ENCODE measurements at regions not wholly inside any gene's neighbourhood (a gene's known extent, or its start where the extent isn't known, plus 50 kb on each side); places are given as distances from the start of the nearest gene placed in this dataset.

DNA sequence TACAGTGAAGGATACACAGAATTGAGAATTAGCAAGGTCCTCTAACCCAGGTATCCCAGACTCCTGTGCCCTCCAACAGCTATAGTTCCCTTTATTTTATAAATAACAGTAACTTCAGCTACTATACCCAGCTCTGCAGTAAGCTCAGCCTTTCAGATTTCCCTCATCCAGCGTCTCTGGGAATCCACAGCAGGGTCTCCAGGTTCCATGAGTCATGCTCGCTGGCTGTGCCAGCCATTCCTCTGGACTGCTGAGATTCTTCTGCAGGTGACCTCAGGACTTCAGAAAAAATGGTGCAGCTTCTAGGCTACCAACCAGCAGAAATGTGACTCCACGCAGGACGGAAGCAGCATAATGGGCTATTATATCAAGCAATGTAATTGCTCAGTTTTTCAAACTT, 419.3 kb downstream of the ZNF516 start:
- no peaks in the 10 kb centered on the region for H3K36me3 ChIP-seq (ENCODE audit: insufficient read depth, low read length)
- ChIA-PET CTCF (no interaction called here), POLR2A (no interaction called here)
- H3K27me3 Mint-ChIP-seq: no peaks in the 10 kb centered on the region
- H3K9me3 ChIP-seq (ENCODE audit: control insufficient read depth in 1 of 2, insufficient read depth in 1 of 2, low read length in 2 of 2): no peaks in the 10 kb centered on the region
- no peak for ATAC-seq (ENCODE audit: poor library complexity)
- intact Hi-C loops (cut with DNase I, micrococcal nuclease): no loop called here
- no peaks in the 10 kb centered on the region for H3K36me3 Mint-ChIP-seq (ENCODE audit: low read depth)
- no peak overlapping the region for H3K27ac Mint-ChIP-seq
- TF ChIP-seq, protein P1, sequence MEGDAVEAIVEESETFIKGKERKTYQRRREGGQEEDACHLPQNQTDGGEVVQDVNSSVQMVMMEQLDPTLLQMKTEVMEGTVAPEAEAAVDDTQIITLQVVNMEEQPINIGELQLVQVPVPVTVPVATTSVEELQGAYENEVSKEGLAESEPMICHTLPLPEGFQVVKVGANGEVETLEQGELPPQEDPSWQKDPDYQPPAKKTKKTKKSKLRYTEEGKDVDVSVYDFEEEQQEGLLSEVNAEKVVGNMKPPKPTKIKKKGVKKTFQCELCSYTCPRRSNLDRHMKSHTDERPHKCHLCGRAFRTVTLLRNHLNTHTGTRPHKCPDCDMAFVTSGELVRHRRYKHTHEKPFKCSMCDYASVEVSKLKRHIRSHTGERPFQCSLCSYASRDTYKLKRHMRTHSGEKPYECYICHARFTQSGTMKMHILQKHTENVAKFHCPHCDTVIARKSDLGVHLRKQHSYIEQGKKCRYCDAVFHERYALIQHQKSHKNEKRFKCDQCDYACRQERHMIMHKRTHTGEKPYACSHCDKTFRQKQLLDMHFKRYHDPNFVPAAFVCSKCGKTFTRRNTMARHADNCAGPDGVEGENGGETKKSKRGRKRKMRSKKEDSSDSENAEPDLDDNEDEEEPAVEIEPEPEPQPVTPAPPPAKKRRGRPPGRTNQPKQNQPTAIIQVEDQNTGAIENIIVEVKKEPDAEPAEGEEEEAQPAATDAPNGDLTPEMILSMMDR (IDR thresholded peaks at IDR 0.05): no peak
- no peaks in the 10 kb centered on the region for H3K4me1 Mint-ChIP-seq (ENCODE audit: low read depth)
- no peak for DNase-seq
- H3K27me3 ChIP-seq (ENCODE audit: control insufficient read depth in 1 of 2, insufficient read depth in 2 of 2, low read length in 2 of 2): no peaks in the 10 kb centered on the region
- H3K4me3 ChIP-seq (ENCODE audit: low read length): no peak overlapping the region
- no peak overlapping the region for H3K27ac ChIP-seq (ENCODE audit: low read depth in 1 of 2, low read length in 2 of 2)
- H3K9me3 Mint-ChIP-seq: no peaks in the 10 kb centered on the region
- no peak overlapping the region for H3K4me3 Mint-ChIP-seq
- H3K4me1 ChIP-seq (ENCODE audit: insufficient read depth, low read length): no peaks in the 10 kb centered on the region

DNA sequence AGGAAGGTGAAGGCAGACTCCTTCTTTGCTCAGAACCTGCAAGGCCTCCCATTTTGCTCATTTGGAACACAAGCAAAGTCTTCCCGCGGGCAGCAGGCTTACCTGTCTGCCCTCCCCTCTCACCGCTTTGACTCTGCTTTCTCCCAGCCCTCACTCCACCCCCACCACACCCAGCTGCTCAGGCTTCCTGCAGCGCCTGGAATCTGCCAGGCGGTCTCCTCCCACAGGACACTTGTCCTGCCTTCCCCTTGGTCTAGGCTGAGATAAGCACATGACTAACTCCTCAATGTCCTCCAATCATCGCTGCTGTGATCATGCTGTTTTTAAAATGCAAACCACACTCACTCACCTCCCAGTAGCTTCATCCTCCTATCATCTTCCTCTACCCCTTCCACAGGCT, 430.0 kb downstream of the ZNF516 start:
- no peaks in the 10 kb centered on the region for H3K36me3 Mint-ChIP-seq (ENCODE audit: low read depth)
- ChIA-PET CTCF (no interaction called here), POLR2A (no interaction called here)
- DNase-seq (no peak), ATAC-seq (ENCODE audit: poor library complexity) (no peak)
- H3K27me3 Mint-ChIP-seq: peaks cover 5% of the 10 kb centered on the region
- H3K4me3 Mint-ChIP-seq: no peak overlapping the region
- Histone ChIP-seq H3K4me3 (ENCODE audit: low read length) (no peak overlapping the region), H3K9me3 (ENCODE audit: control insufficient read depth in 1 of 2, insufficient read depth in 1 of 2, low read length in 2 of 2) (no peaks in the 10 kb centered on the region), H3K36me3 (ENCODE audit: insufficient read depth, low read length) (no peaks in the 10 kb centered on the region), H3K27me3 (ENCODE audit: control insufficient read depth in 1 of 2, insufficient read depth in 2 of 2, low read length in 2 of 2) (no peaks in the 10 kb centered on the region), H3K4me1 (ENCODE audit: insufficient read depth, low read length) (no peaks in the 10 kb centered on the region), H3K27ac (ENCODE audit: low read depth in 1 of 2, low read length in 2 of 2) (no peak overlapping the region)
- H3K27ac Mint-ChIP-seq: no peak overlapping the region
- TF ChIP-seq, protein P1 (IDR thresholded peaks at IDR 0.05): no peak
- H3K9me3 Mint-ChIP-seq: no peaks in the 10 kb centered on the region
- intact Hi-C loops (cut with DNase I, micrococcal nuclease): no loop called here
- H3K4me1 Mint-ChIP-seq (ENCODE audit: low read depth): no peaks in the 10 kb centered on the region

DNA sequence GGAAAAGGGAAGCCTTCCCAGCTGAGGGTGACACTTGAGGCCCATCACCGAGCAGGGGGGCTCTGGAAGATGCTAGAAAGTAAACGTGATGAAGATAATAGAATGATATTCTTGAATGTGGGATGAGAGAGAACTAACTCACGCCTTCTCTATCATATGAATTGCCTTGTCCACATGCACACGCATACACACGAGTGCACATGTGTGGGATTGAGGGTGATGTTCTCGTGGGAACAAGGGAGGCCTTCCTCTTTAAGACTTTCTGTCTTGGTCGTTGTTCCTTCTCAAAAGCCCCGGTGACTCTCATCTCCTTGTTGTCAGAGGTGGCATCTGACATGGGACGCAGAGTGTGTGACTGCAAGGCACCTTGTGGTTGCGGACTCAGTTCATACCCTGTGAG, 436.9 kb downstream of the ZNF516 start:
- Mint-ChIP-seq H3K27me3 (no peaks in the 10 kb centered on the region), H3K4me1 (ENCODE audit: low read depth) (no peaks in the 10 kb centered on the region), H3K36me3 (ENCODE audit: low read depth) (no peaks in the 10 kb centered on the region), H3K9me3 (no peaks in the 10 kb centered on the region), H3K27ac (no peak overlapping the region), H3K4me3 (no peak overlapping the region)
- Histone ChIP-seq H3K27me3 (ENCODE audit: control insufficient read depth in 1 of 2, insufficient read depth in 2 of 2, low read length in 2 of 2) (no peaks in the 10 kb centered on the region), H3K27ac (ENCODE audit: low read depth in 1 of 2, low read length in 2 of 2) (no peak overlapping the region), H3K4me3 (ENCODE audit: low read length) (no peak overlapping the region), H3K9me3 (ENCODE audit: control insufficient read depth in 1 of 2, insufficient read depth in 1 of 2, low read length in 2 of 2) (peaks cover 0 to 9% of the 10 kb centered on the region in 2 experiments), H3K36me3 (ENCODE audit: insufficient read depth, low read length) (no peaks in the 10 kb centered on the region), H3K4me1 (ENCODE audit: insufficient read depth, low read length) (no peaks in the 10 kb centered on the region)
- POLR2A ChIA-PET: no interaction called here
- TF ChIP-seq, protein P1 (IDR thresholded peaks at IDR 0.05): no peak
- intact Hi-C loops (cut with DNase I, micrococcal nuclease): no loop called here
- CTCF ChIA-PET: no interaction called here
- ATAC-seq (ENCODE audit: poor library complexity) (no peak), DNase-seq (no peak)
